M059J (cell line): ENCODE measurements at regions not wholly inside any gene's neighbourhood (a gene's known extent, or its start where the extent isn't known, plus 50 kb on each side); places are given as distances from the start of the nearest gene placed in this dataset.
A peak's percentile ranks its signal among the peaks of the same experiment; 100 is the strongest.

Experiments
- DNase-seq: peaks from one replicate; pipeline ENCODE4 v3.0.0-alpha.2; 2012; ENCODE audit warnings: low read depth

DNA sequence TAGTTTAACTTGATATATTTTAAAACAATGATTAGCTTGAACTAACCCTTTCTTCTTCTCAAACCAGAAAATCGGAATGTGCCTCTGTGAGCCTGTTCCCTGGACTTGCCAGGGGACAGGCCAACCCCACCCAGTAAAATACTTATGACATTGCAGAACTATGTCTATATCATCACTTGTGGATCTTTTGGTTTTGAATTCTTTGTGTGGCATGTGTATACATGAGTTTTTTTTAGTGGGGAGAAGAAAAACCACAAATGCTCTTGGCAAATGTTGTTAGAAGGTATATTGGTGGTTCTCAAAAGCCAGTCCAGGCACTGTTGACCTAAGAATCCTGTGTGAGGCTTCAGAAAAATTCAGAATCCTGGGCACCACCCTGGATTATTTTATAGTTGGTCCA lies 347.4 kb downstream of the SIPA1L2 start:
- DNase-seq = no peak

DNA sequence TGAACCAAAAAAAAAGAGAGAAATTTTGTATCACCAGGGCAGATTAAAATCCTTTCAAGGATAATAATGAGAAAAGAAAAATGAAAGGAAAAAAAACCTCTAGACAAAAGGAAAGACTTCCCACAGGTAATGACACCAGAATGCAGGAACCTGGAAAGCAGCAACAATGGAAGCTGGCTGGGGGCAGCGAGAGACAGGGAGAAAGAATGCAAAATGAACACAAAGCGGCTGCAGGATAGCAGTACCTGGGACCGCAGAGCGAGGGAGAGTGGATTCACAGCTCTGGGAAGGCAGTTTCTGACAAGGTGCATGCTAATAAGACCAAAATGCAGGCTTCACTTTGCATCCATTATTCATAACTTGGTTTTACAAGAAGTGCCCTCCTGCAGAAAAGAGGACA lies 349.0 kb downstream of the SIPA1L2 start:
- no peak for DNase-seq

DNA sequence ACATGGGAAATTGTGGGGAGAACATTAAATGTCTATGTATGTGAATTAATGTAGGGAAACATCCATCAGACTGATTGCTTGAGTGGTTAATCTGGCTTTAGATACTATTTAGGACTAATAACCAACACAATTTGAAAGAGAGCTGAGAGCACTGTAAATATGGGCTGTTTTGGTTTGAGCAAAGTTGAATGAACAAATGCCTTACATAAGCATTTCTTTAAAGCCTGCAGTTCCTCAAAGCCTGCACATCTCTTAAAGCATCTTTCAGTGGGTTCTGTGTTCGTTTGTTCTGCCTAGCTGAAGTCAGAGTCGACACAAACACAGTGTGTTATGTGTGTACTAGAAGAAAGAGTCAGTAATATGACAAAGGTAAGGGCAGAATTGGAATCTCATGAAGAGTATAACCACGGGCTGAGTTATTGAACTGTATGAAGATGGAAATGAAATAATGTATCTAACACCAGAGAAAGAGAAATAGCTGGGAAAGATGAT lies 350.0 kb downstream of the SIPA1L2 start:
- DNase-seq = no peak

DNA sequence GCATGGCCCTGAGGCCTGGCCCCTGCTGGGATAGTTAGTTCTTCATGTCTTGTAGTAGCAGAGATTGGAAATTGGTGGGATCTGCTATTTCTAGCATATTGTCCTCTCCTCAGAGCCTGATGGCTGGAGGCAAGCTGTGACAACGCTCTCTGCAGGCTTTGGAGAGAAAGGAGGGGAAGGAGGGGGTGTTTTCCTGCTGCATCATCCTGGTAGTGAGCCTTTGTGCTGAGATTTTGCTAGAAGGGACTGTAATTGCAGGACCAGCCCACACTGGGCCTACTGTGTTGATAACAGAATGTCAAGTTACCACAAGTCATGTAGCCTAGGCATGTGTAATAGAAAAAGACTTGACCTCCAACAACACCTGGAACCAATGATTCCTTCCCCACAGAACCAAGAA lies 351.0 kb downstream of the SIPA1L2 start:
- no peak for DNase-seq

DNA sequence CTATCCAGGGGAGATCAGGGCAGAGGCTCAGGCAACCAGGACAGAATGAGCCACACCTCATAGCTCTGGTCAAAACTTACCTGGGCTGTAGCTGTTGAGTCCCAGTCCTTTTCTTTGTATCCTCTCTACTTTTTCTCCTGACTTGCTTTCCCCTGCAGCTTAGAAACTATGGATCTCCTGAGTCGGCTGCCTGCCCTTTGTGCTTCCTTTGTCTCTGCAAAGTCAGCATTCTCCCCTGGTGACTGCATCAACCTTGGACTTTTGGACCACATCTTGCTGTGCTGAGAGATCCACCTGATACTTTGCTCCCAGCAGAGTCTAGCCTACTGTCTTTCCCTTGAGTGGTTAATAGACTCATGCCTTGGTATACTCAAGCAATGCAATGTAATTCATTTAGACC lies 353.3 kb downstream of the SIPA1L2 start:
- DNase-seq = no peak

DNA sequence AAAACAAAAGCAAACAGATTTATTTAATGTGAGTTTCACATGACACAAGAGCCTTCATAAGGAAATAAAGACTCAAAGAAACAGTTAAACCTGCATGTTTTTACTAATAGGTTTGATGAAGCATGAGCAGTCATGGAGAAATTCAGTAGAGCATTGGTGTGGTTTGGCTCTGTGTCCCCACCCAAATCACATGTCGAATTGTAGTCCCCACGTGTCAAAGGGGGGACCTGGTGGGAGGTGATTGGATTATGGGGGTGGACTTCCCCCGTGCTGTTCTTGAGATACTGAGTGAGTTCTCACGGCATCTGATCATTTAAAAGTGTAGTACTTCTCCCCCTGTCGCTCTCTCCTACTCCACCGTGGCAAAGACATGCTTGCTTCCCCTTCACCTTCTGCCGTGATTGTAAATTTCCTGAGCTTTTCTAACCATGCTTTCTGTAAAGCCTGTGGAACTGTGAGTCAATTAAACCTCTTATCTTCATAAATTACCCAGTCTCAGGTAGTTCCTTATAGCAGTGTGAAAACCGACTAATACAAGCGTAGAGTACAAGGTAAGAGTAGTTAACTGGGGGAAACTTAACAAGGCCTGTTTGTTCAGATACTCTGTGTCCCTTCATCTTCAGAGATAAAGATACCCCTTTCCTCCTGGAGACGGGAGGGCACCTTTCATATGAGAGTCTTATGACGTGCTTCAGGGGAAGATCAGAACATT lies 354.8 kb downstream of the SIPA1L2 start:
- DNase-seq = no peak

DNA sequence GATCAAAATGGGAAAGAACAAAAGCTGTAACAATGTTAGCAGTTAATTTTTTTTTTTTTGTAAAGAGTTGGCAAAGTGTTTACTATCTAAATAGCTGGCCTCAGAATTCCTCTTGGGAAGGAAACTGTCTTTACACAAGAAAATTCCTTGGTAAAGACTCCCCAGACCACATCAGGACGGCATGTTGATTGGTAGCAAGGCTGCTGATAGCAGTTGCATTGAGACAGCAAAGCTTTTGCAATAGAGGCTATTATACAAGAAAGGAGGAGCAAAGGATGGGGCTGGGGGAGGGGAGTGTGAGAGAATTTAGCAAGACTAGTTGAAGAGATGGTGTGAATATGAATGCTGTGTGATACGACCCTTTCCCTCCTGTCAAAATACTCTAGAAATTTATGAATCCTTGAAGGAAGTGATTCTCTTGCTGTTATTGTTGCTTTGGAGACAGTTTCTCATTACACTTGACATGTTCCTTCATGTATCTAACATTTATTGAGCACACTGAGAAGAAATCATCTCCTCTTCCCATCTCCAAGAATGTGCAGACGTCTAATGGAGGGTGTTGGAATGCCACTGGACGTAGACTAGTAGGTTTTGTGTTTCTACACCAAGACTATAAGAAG lies 355.6 kb downstream of the SIPA1L2 start:
- no peak for DNase-seq

DNA sequence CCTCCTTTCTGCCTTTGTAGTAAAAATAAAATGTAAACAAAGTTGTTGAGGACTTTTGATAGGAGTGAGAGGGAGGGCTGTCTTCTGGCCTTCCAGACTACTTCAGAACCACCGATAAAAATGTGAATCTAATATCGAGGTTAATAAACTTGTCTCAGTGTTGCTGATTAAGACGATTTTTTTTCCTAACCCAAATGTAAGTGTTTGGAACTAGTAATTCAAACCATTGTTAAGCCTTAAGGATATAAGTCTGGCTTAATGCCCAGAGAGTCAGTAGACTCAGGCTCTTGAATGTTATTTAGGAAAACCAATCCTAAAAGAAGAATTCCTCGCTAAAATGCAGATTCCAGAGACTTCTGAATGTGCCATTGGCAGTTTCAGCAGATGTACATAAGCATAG lies 356.9 kb downstream of the SIPA1L2 start:
- peak; percentile 23 for DNase-seq

DNA sequence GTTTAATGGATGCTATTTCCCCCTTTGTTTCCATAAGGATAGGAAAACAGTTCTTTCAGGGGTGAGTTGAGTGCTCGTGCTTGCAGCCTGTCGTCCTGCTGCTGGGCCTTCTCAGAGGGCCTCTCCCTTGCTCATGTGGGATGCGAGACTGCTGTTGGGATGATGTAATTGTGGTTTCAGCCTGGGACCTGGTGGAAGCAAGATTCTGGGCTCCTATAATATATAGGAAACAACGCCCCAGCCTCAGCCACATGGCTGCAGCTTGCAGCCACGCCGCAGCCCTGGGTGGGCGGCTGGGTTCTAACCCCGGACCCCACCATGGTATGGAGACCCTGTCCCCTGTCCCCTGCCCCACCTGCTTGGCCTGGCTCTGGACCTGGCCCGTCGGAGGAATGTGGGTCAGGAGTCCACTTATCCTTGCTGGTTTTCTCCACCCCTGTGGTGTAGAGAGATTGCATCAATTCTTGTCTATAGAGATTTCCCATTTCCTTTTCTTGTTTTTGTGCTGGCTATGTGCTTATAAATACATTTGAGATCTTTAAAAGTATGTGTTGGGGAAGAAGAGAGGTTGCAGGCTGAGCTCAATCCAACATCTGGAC lies 357.8 kb downstream of the SIPA1L2 start:
- DNase-seq = no peak

DNA sequence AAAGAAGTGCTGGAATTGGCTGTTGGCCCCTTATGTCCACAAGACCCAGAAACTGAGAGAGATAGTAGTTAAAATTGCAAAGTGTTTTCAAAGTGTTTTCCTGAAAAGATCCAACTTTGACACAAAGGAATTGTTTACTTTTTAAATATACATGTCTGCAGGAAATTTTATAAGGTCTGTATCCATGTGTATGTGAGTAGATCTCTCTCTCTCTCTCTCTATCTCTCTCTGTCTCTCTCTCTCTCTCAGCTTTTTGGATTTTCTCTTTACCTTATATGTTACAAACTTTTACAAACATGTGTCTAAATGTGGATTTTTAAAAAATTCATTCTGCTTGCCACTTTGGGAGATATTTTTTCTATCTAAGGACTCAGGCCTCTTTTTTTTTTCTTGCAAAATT lies 358.6 kb downstream of the SIPA1L2 start:
- no peak for DNase-seq

DNA sequence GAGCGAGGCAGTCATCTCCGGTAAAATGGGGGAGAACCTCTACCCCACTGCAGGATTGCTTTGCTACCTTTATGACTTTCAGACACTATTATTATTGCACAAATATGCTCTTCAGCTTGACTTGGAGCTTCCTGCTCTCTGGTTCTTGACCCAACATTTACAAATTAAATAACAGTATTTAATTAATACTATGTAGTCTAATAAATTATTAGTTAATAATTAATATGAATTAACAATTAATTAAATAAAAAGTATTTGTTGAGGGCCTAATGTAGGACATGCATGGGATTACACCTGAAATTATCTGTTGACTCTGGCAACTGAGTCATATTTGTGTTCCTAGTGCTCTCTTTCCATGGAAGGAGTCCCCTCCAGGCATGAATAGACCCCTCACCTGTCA lies 359.9 kb downstream of the SIPA1L2 start:
- no peak for DNase-seq

DNA sequence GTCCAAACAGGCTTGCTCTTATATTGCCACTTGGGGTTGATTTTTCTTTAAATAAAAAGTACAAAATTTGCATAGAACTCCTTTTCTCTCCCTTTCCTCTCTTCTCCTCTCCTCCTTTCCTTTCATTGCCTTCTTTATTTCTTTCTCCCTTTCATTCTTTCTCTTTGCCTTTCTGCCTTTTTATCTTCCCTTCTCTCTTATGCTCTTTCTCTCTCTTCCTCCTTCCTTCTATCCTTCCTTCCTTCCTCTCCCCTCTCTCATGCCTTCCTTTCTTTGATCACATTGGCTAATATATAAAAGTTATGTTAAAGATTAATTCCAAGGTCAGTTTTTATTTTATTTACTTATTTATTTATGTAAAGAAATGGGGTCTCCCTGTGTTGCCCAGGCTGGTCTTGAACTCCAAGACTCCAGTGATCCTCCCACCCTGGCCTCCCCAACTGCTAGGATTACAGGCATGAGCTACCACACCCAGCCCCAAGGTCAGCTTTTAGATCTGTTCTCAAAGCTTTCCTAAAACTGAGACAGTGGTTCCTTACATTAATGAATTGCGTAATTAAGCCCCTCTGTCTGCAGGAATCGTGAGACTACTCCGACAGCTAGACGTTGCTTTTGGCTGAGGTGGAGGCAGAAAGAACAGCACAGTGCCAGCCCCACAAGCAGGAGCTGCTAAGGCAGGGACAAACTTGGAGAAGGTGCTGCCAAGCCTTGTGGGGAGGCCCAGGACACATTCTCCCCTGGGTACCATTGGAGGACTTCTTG lies 361.9 kb downstream of the SIPA1L2 start:
- no peak for DNase-seq

DNA sequence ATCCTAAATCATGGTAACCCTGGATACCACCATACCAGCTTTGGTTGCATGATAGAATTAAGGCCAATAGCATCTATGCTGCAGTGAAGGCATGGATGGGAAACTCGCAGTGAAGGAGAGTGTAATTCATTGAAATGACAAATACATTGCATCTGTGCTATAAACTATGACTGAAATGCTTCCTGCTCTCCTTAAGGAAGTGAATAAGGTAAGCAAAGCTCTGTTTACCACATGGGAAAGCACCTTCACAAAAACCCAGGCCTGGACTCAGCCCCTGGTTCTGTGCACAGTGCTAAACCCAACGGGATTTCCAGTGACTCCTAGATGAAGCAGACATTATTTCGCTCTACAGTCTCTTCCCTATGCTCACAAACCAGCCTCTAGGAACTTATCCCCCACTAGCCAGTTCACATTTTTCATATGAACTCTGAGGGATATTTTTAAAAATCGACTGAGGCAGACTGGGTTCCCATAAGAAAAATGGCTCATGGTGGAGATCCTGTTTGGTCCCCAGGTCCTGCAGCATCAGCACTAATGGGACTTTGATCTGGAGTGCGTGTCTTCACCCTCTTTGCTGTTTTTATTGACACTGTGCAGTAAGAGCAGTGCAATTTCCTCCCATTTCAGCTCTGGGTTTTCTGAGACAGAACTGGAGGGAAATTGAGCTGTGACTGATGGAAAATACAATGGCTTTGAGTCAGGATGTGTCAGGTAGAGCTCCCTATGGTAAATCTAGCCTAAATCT lies 362.7 kb downstream of the SIPA1L2 start:
- DNase-seq = no peak

DNA sequence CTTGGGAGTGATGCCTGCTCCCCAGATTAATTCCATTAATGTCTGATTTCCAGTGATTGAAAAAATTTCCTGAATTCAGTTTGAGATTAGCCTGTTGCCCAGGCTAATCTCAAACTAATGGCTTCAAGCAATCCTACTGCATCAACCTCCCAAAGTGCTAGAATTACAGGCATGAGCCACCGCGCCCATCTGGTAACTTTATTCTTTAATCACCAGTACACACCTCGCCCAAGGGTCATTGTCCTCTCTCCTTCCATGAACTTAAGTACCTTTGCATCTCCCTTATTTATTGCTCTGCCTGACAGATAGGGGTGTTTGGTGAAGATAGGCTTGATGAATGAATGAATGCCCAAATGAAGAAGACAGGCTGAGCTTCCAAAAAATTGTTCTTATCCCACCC lies 366.5 kb downstream of the SIPA1L2 start:
- no peak for DNase-seq

DNA sequence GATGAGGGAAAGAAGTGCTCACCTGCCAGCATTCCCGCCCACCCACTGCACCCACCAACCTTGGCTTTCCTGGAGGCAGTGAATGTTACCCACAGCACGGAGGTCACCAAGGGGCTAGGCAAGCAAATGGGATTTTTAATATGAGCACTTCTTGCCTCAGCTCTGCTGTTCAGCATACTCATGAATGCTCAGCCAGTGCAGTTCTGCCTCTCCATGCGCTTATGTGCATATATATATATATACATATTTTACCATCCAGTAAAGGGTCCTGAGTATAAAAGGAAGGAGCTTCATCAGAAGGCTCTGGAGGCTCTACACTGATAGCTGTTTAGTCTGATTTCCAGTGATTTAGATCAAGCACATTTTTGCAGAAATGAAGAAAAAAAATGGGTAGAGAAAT lies 366.9 kb downstream of the SIPA1L2 start:
- DNase-seq = no peak

DNA sequence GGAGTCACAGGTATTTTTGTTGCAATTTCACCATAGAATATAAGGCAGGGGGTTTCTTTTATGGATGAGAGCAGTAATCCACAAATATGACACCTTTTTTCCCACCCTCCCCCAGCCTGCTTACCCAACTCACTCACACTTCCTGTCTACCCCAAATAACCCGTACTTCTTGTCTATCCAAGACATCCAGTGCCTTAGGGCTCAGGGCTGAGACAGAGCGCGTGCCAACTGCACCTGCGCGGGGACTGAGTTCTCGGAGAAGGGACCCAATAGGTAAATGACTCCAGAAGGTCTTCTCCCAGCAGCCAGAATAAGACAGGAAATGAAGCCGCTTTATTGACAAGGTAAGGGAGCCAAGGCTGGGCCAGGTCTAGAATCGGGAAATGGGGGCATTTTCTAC lies 369.1 kb downstream of the SIPA1L2 start:
- no peak for DNase-seq

DNA sequence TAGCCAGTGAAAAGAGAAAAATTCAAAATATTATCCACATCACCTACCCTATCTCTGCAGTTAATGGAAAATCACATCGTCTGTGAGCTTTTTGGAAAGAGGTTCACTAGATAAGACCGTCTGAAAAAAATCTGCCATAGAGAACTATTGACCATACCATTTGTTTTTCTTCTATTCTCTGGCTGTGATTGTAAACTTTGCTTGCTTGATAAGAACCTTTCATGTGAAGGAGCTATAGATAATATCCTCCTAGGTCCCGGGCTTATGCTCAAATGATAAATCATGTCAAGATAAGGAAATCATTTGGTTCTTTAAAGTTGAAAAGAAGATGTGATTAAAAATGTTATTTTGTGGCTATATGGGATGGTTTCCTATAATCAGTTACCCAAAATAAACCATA lies 369.9 kb downstream of the SIPA1L2 start:
- DNase-seq = no peak

DNA sequence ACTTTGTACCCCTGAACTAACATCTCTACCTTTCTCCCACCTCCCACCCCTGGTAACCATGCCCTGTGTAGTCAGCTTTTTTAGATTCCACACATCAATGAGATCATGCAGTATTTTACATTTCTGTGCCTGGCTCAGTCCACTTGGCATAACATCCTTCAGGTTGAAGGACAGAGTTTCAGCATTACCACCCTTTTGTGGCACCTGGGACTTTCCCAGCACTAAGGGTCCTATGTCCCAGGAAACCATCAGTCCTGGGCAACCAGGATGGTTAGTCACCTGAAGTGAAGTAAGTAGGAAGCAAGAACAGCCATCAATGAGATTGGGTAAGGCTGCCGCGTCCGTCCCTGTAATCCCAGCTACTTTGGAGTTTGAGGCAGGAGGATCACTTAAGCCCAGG lies 370.6 kb downstream of the SIPA1L2 start:
- DNase-seq = no peak

DNA sequence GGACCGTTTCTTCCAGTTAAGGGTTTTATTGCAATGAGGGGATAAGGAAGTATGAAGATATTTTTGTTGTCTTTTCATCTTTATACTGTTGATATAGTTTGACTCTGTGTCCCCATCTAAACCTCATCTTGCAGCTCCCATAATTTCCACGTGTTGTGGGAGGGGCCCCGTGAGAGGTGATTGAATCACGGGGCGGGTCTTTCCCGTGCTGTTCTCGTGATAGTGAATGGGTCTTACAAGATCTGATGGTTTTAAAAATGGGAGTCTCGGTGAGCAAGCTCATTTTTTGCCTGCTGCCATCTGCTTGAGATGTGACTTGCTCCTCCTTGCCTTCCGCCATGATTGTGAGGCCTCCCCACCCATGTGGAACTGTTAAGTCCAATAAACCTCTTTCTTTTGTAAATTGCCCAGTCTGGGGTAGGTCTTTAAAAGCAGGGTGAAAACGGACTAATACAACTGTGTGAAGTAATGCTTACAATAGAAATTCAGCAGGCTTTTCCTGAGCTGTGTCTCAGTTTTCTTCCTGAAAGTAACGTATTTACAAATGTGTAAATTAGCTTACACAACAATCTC lies 377.3 kb downstream of the SIPA1L2 start:
- DNase-seq = no peak

DNA sequence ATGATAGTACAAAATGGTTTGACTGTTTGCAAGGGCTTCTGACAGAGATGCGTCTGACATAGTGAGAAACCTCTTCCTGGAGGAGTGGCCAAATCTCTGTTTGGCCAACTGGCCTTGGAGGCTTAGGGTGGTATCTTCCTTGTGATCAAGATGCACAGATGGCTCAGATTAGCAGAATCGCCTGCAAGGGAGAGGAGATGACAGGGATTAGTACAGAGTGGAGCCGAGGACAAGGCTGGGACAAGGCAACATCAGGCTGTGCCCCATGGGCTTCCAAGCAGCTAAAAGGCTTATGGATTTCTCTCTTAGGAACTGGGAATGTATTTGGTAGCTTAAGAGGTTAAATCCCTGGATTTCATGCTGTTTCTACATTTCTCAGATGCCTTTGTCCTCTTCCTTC lies 379.1 kb downstream of the SIPA1L2 start:
- no peak for DNase-seq
